ENCODE measurements at regions not wholly inside any gene's neighbourhood (a gene's known extent, or its start where the extent isn't known, plus 50 kb on each side); places are given as distances from the start of the nearest gene placed in this dataset.
"Not testable (repeated sequence)": the region's sequence is repeated elsewhere in the genome, so short reads cannot be mapped to it uniquely, and the experiment has no call there.

- DNase-seq (no peak), ATAC-seq (no peak)
These were observed 219.0 kb downstream of the HTR1A start for GRCh38 chr5:63743096-63743798.

GRCh38 chr5:63732880-63733279 is 229.4 kb downstream of the HTR1A start:
- intact Hi-C loops (cut with DNase I, micrococcal nuclease); ATAC-seq; DNase-seq: not testable (repeated sequence)

More at GRCh38 chr5:63743096-63743798, 219.0 kb downstream of the HTR1A start:
- intact Hi-C loops (cut with DNase I, micrococcal nuclease): no loop called here

DNA sequence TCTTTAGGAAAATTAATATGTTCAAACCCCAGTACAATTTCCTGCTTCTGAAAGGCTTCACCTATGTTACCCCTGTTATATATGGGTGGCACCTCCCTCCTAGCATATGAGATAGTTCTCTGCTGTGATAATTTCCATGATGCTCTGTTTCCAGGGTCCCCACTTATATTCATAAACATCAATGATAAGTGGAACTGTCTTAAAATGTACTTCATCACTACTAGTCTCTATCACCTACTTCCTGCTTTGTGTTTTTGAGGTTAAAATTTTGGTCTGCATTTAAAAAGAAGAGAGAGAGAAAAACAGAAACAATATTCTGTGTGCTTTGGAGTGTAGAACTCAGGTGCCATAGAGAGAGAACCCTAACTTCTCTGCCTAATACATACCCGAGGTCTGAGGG is 234.7 kb downstream of the HTR1A start:
- no peak for ATAC-seq
- no peak for DNase-seq
- intact Hi-C loops (cut with DNase I, micrococcal nuclease): no loop called here

DNA sequence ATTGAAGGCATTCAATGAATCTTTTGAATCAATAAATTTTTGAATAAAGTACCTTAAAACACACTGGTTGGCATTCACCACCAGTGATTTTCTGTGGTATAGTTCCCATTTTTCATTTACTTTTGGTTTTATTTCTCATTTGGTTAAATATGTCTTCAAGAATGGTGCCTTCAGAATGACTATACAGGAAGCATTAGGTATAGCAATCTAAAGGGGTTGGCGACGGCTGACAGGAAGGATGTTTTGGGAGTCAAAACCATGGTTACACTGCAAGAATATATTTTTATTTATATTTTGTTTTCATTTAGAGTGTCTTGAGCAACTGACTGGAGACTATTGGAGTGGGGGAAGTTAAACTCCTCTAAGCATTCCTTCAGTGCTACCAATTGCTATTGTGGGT is 235.7 kb downstream of the HTR1A start:
- ATAC-seq (no peak), DNase-seq (no peak)
- intact Hi-C loops (cut with DNase I, micrococcal nuclease): no loop called here

GRCh38 chr5:63719147-63719546 is 243.1 kb downstream of the HTR1A start:
- ATAC-seq (no peak), DNase-seq (no peak)
- intact Hi-C loops (cut with DNase I, micrococcal nuclease): no loop called here

GRCh38 chr5:63700241-63700640 is 262.0 kb downstream of the HTR1A start:
- DNase-seq (no peak), ATAC-seq (no peak)
- intact Hi-C loops (cut with DNase I, micrococcal nuclease): no loop called here

GRCh38 chr5:63697811-63698210 is 264.4 kb downstream of the HTR1A start:
- intact Hi-C loops (cut with DNase I, micrococcal nuclease): no loop called here

DNA sequence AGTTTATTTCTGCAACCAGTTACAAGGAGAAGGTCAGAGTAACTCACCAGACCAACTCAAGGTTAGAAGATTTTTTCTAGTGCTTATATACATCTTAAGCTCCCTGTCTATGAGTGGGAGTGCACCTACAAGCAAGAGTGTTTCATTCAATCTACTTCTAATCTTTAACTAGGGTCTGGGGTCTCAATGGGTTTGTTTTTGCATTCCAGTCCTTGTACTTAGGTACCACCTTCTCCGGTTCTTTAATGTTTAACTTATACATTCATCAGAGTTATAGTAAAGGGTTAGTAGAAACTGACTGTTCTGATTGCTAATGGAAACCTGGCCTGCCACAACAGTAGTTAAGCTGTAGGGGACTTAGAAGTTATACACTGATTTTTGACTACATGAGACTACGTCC is 271.7 kb downstream of the HTR1A start:
- intact Hi-C loops (cut with DNase I, micrococcal nuclease): no loop called here
- DNase-seq (no peak), ATAC-seq (no peak)

More at GRCh38 chr5:63697811-63698210, 264.4 kb downstream of the HTR1A start:
- DNase-seq (no peak), ATAC-seq (no peak)

DNA sequence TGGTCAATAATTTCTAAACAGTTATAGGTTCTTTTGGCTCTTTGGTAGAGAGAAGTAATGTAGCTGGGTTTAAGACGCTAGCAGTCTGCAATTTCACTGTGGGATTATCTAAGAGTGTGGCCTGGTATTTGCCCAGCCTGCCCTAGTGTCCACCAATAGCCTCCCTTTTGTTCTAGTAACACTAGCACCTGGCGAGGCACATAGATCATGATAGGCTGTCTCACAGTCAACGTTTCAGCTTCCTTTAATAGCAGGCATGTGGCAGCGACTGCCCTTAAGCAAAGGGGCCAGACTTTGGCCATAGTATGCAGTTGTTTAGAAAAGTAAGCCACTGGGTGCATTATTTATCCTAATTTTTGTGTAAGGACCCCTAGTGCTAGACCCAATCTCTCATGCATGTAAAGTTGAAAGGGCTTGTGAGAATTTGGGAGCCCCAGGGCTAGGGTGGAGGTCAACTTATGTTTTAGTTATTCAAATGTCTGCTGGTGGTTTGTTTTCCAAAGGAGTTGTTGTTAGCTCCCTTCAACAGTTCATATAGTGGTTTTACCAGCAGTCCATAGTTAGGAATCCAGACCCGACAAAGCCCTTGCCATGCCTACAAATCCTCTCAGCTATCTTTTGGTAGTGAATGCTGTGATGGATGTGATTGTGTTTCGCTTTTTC is 274.3 kb downstream of the HTR1A start:
- intact Hi-C loops (cut with DNase I, micrococcal nuclease): no loop called here
- ATAC-seq (no peak), DNase-seq (no peak)

DNA sequence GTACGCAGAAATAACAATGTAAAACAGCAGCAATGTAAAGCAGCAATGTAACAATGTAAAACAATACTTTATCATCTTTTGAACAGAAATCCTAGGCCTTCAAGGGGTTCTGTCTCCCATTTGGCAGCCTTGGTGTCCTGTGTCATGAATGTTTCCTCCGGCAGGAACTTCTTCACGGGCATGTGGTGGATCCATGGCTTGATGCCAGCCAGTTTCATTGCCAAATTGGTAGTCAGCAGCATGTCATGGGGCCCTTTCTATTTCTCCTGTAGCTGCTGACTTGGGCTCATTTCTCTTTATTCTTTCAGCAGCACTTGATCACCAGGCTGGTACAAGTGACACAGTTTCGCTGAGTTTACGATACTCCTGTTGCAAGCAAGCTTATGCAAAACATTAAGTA is 275.3 kb downstream of the HTR1A start:
- no peak for ATAC-seq
- no peak for DNase-seq

DNA sequence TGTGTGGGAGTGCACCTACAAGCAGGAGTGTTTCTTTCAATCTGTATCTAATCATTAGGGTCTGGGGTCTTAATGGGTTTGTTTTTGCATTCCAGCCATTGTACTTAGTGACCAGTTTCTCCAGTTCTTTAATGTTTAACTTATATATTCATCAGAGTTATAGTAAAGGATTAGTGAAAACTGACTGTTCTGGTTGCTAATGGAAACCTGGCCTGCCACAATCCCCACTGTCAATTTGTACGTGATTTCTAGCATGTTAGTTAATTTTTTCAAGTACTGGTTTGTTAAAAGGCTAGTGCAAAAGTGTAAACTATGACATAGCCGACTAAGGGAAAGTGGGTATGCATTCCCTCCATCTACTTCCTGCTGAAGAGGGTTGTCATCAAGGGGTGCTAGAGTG is 276.1 kb downstream of the HTR1A start:
- intact Hi-C loops (cut with DNase I, micrococcal nuclease): no loop called here
- DNase-seq (no peak), ATAC-seq (no peak)

More for the DNA sequence above, 275.3 kb downstream of the HTR1A start:
- intact Hi-C loops (cut with DNase I, micrococcal nuclease): no loop called here

- intact Hi-C loops (cut with DNase I, micrococcal nuclease): no loop called here
- no peak for ATAC-seq
- DNase-seq: no peak
These were observed 276.8 kb downstream of the HTR1A start for GRCh38 chr5:63685454-63685853.

DNA sequence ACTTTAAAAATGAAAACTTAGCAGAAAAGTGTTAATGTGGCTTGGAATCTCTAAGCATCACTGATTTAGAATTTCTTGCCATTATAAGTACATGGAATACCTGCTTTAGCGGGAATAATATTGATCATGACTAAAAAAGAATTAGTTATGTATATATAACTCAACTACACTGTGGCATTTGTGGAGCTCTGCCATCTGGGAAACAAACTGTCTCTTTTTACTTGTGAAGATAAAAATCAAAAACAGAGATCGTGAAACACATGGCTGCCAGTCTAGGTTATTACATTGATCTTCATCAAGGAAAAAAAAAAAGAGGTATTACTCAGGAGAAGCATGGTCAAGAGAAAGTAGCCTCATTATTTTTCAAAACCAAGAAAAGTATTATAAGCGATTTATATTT is 287.4 kb downstream of the HTR1A start:
- DNase-seq (no peak), ATAC-seq (no peak)
- intact Hi-C loops (cut with DNase I, micrococcal nuclease): no loop called here

GRCh38 chr5:63655043-63655442 is 307.2 kb downstream of the HTR1A start:
- ATAC-seq (no peak), DNase-seq (no peak)
- intact Hi-C loops (cut with DNase I, micrococcal nuclease): no loop called here

GRCh38 chr5:63650581-63650980 is 311.7 kb downstream of the HTR1A start:
- intact Hi-C loops (cut with DNase I, micrococcal nuclease): no loop called here
- ATAC-seq (no peak), DNase-seq (no peak)

GRCh38 chr5:63648376-63648775 is 313.9 kb downstream of the HTR1A start:
- ATAC-seq (no peak), DNase-seq (no peak)
- intact Hi-C loops (cut with DNase I, micrococcal nuclease): no loop called here

DNA sequence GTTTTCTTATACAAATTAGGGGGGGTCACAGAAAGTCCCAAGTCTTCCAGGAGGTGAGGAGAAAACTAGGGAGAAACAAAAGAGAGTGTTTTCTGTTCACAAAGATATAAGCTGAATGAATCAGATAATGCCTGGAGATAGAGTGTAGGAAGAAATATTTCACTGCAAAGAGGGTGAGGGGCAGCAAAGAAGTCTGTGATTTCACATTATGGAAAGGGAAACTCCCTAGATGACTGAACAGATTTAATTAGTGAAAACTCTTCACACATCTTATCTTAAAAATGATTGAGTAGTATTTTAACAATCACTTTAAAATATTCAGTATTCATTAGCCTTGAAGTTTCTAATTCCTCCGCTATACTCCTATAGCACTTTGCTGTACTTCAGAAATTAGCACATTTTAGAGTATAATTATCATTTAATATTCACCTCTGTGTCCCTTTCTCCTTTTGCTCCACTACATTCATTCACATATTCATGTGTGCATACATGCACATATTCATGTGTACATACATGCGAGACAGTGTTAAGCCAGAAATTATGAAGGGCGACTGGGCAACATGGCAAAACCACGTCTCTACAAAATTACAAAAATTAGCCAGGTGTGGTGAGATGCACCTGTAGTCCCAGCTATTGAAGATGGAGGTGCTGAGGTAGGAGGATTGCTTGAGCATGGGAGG is 332.2 kb downstream of the HTR1A start:
- no peak for ATAC-seq
- intact Hi-C loops (cut with DNase I, micrococcal nuclease): no loop called here

DNA sequence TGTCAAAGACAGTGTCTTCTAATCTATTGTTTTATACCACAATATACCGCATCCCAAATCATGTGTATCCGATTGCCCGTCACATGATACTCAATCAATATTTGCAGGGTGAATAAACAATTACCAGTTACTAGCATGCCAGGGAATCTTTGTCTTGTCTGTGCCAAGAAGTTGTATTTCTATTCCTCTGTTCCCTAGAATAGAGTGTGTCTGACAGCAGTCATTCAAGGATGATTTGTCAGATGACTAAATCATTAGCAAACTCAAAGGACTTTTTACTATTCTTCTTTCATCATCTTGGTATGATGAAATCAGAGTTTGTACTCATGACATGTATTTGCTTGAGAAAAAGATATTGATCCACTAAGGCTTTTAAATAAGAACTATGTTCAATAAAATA is 348.8 kb downstream of the HTR1A start:
- intact Hi-C loops (cut with DNase I, micrococcal nuclease): no loop called here
- DNase-seq: no peak
- ATAC-seq: no peak

More for the DNA sequence above, 332.2 kb downstream of the HTR1A start:
- DNase-seq: no peak

- DNase-seq (no peak), ATAC-seq (no peak)
- intact Hi-C loops (cut with DNase I, micrococcal nuclease): no loop called here
These were observed 358.2 kb downstream of the HTR1A start for GRCh38 chr5:63603996-63604395.

DNA sequence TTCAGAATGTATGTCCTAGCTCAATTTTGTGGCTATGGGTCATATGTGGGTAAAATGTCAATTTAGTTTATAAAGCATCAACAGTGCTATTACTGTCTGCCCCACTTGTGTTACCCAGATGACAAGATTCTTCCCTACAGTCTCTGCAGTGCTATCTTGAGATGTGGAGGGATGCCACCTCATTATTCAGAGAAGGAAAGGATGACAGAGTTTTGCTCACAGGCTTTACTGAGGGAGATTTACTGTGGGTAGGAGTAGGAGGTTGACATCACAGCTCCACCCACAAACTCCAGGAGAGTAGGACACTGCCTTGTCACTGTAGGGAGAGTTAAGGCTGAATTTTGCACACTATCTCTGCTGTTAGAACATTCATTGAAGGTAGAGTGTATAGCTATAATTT is 359.3 kb downstream of the HTR1A start:
- DNase-seq: no peak
- no peak for ATAC-seq
- intact Hi-C loops (cut with DNase I, micrococcal nuclease): no loop called here

Measured in left colon (tissue), 2 donors.